SU-DHL-6 (cell line): ENCODE measurements at regions not wholly inside any gene's neighbourhood (a gene's known extent, or its start where the extent isn't known, plus 50 kb on each side); places are given as distances from the start of the nearest gene placed in this dataset.

Experiments
- H2AFZ ChIP-seq: fragments of 200-600 bp; sonication (generic); 2 replicates; pipeline ENCODE4 v1.6.1; 2014; ENCODE audit warnings: low read depth, mild to moderate bottlenecking, moderate library complexity, mixed read lengths, antibody characterized with exemption, low read length; ENCODE audit not compliant: severe bottlenecking
- H3F3A ChIP-seq: fragments of 200-600 bp; shearing (Covaris generic); 2 replicates; pipeline ENCODE4 v1.6.0; 2016; ENCODE audit warnings: antibody characterized with exemption, mild to moderate bottlenecking; ENCODE audit not compliant: insufficient read depth
- H3K27ac ChIP-seq: fragments of 200-600 bp; sonication (generic); 2 replicates; pipeline ENCODE4 v1.5.1; 2016; ENCODE audit warnings: low read depth, mild to moderate bottlenecking, low read length, moderate library complexity, mixed read lengths
- H3K27me3 ChIP-seq: fragments of 200-600 bp; sonication (generic), shearing (Covaris generic); 2 replicates; pipeline ENCODE4 v1.6.0; 2014; ENCODE audit warnings: mild to moderate bottlenecking, low read length
- H3K36me3 ChIP-seq: fragments of 200-600 bp; sonication (generic); 2 replicates; pipeline ENCODE4 v1.6.1; 2014; ENCODE audit warnings: mild to moderate bottlenecking, low read length, mixed read lengths
- H3K4me2 ChIP-seq: fragments of 300-600, 200-600 bp; shearing (Covaris generic), sonication (generic); 2 replicates; pipeline ENCODE4 v1.6.0; 2014; ENCODE audit warnings: low read length, low read depth, mild to moderate bottlenecking; ENCODE audit not compliant: poor library complexity, severe bottlenecking
- H3K4me3 ChIP-seq: fragments of 200-600 bp; sonication (generic); 2 replicates; pipeline ENCODE4 v1.5.1; 2014; ENCODE audit warnings: antibody characterized with exemption, low read length, mild to moderate bottlenecking, mixed read lengths; ENCODE audit not compliant: insufficient read depth, poor library complexity, severe bottlenecking
- H3K79me2 ChIP-seq: fragments of 200-600 bp; sonication (generic); 2 replicates; pipeline ENCODE4 v1.6.1; 2014; ENCODE audit warnings: mild to moderate bottlenecking, low read length, moderate library complexity; ENCODE audit not compliant: insufficient read depth
- H3K9ac ChIP-seq: fragments of 200-600 bp; sonication (generic); 2 replicates; pipeline ENCODE4 v1.7.0; 2014; ENCODE audit warnings: mild to moderate bottlenecking, low read length
- H3K9me2 ChIP-seq: fragments of 200-600 bp; sonication (generic); replicated peaks from 2 replicates; pipeline ENCODE4 v1.6.1; 2014; ENCODE audit warnings: low read length; ENCODE audit not compliant: insufficient read depth
- H3K9me3 ChIP-seq: fragments of 200-600 bp; sonication (generic); 2 replicates; pipeline ENCODE4 v1.6.1; 2014; ENCODE audit warnings: low read length, mixed read lengths; ENCODE audit not compliant: insufficient read depth
- H4K20me1 ChIP-seq: fragments of 200-600 bp; sonication (generic); 2 replicates; pipeline ENCODE4 v1.6.1; 2014; ENCODE audit warnings: low read depth, mild to moderate bottlenecking, antibody characterized with exemption, low read length, moderate library complexity, mixed read lengths
- EZH2phosphoT487 ChIP-seq: fragments of 200-600 bp; sonication (generic), shearing (Covaris generic); conservative IDR thresholded peaks from 2 replicates; pipeline ENCODE4 v1.6.1; 2018; ENCODE audit warnings: mild to moderate bottlenecking, antibody characterized with exemption, low read length, moderate library complexity, mixed read lengths
- TF ChIP-seq, protein P1 (sequence below): fragments of 200-600 bp; sonication (generic); IDR thresholded peaks from one replicate; pipeline ENCODE4 v1.5.1; 2017; ENCODE audit warnings: antibody characterized with exemption, mild to moderate bottlenecking, low read length, moderate library complexity; ENCODE audit not compliant: insufficient read depth, poor library complexity, severe bottlenecking

DNA sequence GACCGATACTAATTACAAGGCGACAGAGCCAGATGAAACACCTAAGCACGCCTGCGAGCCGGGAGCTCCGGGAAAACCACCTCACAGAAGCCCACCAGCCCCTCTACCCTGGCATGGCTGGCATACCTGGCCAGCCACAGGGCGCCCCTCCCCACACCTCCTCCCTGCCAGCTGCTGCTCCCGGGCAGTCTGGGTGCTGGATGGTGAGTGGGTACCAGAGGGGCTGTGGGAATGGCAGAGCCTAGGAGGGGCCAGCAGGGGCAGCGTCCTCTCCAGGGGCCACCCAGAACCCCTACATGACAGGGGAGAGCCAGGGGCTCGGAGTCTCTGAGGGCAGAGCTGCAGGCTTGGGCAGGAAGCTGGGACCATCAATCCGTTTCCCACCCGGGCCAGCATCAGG, 58.7 kb upstream of the GPC1 start:
- H3K4me2 ChIP-seq, result no peak overlapping the region
- no peak overlapping the region for H3K27ac ChIP-seq
- no peaks in the 10 kb centered on the region for H3K79me2 ChIP-seq
- no peak overlapping the region for H3K4me3 ChIP-seq
- H4K20me1 ChIP-seq, result no peaks in the 10 kb centered on the region
- H3K9me2 ChIP-seq, result no peaks in the 10 kb centered on the region
- TF ChIP-seq EZH2phosphoT487, result no peak
- TF ChIP-seq, protein P1, sequence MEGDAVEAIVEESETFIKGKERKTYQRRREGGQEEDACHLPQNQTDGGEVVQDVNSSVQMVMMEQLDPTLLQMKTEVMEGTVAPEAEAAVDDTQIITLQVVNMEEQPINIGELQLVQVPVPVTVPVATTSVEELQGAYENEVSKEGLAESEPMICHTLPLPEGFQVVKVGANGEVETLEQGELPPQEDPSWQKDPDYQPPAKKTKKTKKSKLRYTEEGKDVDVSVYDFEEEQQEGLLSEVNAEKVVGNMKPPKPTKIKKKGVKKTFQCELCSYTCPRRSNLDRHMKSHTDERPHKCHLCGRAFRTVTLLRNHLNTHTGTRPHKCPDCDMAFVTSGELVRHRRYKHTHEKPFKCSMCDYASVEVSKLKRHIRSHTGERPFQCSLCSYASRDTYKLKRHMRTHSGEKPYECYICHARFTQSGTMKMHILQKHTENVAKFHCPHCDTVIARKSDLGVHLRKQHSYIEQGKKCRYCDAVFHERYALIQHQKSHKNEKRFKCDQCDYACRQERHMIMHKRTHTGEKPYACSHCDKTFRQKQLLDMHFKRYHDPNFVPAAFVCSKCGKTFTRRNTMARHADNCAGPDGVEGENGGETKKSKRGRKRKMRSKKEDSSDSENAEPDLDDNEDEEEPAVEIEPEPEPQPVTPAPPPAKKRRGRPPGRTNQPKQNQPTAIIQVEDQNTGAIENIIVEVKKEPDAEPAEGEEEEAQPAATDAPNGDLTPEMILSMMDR, result no peak
- H3K9me3 ChIP-seq, result no peaks in the 10 kb centered on the region
- no peak overlapping the region for H3K9ac ChIP-seq
- no peaks in the 10 kb centered on the region for H3F3A ChIP-seq
- no peaks in the 10 kb centered on the region for H3K36me3 ChIP-seq
- H3K27me3 ChIP-seq, result no peaks in the 10 kb centered on the region
- no peak overlapping the region for H2AFZ ChIP-seq

DNA sequence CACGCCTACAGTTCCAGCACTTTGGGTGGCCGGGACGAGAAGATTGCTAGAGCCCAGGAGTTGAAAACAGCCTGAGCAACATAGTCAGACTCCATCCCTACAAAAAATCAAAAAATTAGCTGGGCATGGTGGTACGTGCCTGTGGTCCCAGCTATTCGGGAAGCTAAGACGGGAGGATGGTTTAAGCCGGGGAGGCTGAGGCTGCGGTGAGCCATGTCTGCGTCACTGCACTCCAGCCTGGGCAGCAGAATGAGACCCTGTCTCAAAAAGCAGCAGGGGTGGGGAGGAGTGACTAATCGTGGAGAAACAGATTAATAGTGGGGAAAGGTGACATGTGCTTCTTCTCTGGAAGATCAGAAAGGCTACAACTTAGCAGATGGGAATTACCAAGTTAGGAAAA, 58.1 kb upstream of the GPC1 start:
- Histone ChIP-seq H3K4me3 (no peak overlapping the region), H2AFZ (no peak overlapping the region), H3K36me3 (no peaks in the 10 kb centered on the region), H4K20me1 (no peaks in the 10 kb centered on the region), H3F3A (no peaks in the 10 kb centered on the region), H3K9me3 (no peaks in the 10 kb centered on the region), H3K27ac (no peak overlapping the region), H3K79me2 (no peaks in the 10 kb centered on the region), H3K27me3 (no peaks in the 10 kb centered on the region), H3K4me2 (no peak overlapping the region), H3K9ac (no peak overlapping the region), H3K9me2 (no peaks in the 10 kb centered on the region)
- TF ChIP-seq EZH2phosphoT487, result no peak
- TF ChIP-seq, protein P1, result no peak

DNA sequence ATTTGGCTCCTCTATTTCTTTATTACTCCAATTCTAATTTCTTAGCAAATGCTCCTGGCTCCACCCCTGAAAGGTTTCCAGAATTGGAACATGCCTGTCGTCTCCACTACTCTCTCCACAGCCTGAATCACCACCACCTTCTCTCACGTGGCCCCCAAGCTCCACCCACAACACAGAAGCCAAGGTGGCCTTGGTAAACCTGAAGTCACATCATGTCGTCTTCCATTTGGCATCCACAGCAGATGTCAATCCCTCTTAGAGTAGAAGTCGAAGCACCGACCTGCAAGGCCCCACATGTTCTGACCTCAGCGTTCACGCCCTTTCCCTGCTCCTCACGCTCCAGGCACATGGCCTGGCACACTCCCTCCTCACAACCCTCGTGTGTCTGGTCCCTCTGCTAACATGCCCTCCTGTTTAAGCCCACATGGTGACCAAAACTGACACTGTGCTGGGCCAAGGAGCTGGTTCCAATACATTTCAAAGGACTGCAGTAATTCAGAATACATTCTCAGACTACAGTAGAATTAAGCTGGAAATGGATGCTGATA, 56.3 kb upstream of the GPC1 start:
- H3K9me2 ChIP-seq, result no peaks in the 10 kb centered on the region
- no peak overlapping the region for H3K9ac ChIP-seq
- no peak overlapping the region for H3K27ac ChIP-seq
- TF ChIP-seq, protein P1, result no peak
- TF ChIP-seq EZH2phosphoT487, result no peak
- H3K79me2 ChIP-seq, result no peaks in the 10 kb centered on the region
- no peaks in the 10 kb centered on the region for H3K27me3 ChIP-seq
- no peak overlapping the region for H3K4me2 ChIP-seq
- H3K36me3 ChIP-seq, result no peaks in the 10 kb centered on the region
- H3K9me3 ChIP-seq, result no peaks in the 10 kb centered on the region
- H3F3A ChIP-seq, result no peaks in the 10 kb centered on the region
- no peak overlapping the region for H2AFZ ChIP-seq
- H4K20me1 ChIP-seq, result no peaks in the 10 kb centered on the region
- no peak overlapping the region for H3K4me3 ChIP-seq
